Smooth muscle cell (in vitro differentiated cells): ENCODE measurements at regions not wholly inside any gene's neighbourhood (a gene's known extent, or its start where the extent isn't known, plus 50 kb on each side); places are given as distances from the start of the nearest gene placed in this dataset.
A peak's percentile ranks its signal among the peaks of the same experiment; 100 is the strongest.

ENCODE experiments used
- DNase-seq: peaks from one replicate; lab custom pipeline; 2025; ENCODE audit not compliant: unreplicated experiment; lab: John Stamatoyannopoulos, UW
- H2AFZ ChIP-seq: fragments of 200-600 bp; sonication (generic); 2 replicates; pipeline ENCODE4 v1.6.0; 2016; ENCODE audit warnings: antibody characterized with exemption, low read depth, mild to moderate bottlenecking
- H3F3A ChIP-seq: fragments of 200-600 bp; sonication (generic); 2 replicates; pipeline ENCODE4 v1.6.0; 2017; ENCODE audit warnings: antibody characterized with exemption, low read depth
- H3K27ac ChIP-seq: fragments of 200-600 bp; sonication (generic); 2 replicates; pipeline ENCODE4 v1.5.1; 2016; ENCODE audit warnings: low read depth, mild to moderate bottlenecking
- H3K27me3 ChIP-seq: fragments of 200-600 bp; sonication (generic); 2 replicates; pipeline ENCODE4 v1.6.1; 2016; ENCODE audit warnings: low read depth, mild to moderate bottlenecking
- H3K36me3 ChIP-seq: fragments of 200-600 bp; sonication (generic); 2 replicates; pipeline ENCODE4 v1.5.1; 2016; ENCODE audit warnings: low read depth
- H3K4me1 ChIP-seq: fragments of 200-600 bp; sonication (generic); 2 replicates; pipeline ENCODE4 v1.5.1; 2016; ENCODE audit warnings: low read depth
- H3K4me2 ChIP-seq: fragments of 200-600 bp; sonication (generic); 2 replicates; pipeline ENCODE4 v1.6.0; 2016; ENCODE audit warnings: mild to moderate bottlenecking
- H3K4me3 ChIP-seq: fragments of 200-600 bp; sonication (generic); 2 replicates; pipeline ENCODE4 v1.5.1; 2016; ENCODE audit warnings: mild to moderate bottlenecking
- H3K79me2 ChIP-seq: fragments of 200-600 bp; sonication (generic); 2 replicates; pipeline ENCODE4 v1.6.0; 2016; ENCODE audit warnings: low read depth, mild to moderate bottlenecking
- H3K9ac ChIP-seq: fragments of 200-600 bp; sonication (generic); 2 replicates; pipeline ENCODE4 v1.6.0; 2016; ENCODE audit warnings: low read depth
- H3K9me3 ChIP-seq: fragments of 200-600 bp; sonication (generic); replicated peaks from 2 replicates; pipeline ENCODE4 v1.5.1; 2016; ENCODE audit warnings: low read depth
- H4K20me1 ChIP-seq: fragments of 200-600 bp; sonication (generic); 2 replicates; pipeline ENCODE4 v1.6.0; 2016; ENCODE audit warnings: low read depth
- WGBS: methylation state at CpG from one replicate; pipeline ENCODE4 v1.1.7; 2016; ENCODE audit warnings: low lambda C conversion rate; 5-methylcytosine and 5-hydroxymethylcytosine counted together
- TF ChIP-seq, protein P1 (sequence below): fragments of 200-600 bp; sonication (generic); IDR thresholded peaks from 2 replicates; pipeline ENCODE4 v1.5.1; 2017; ENCODE audit warnings: borderline replicate concordance, mild to moderate bottlenecking, antibody characterized with exemption; ENCODE audit not compliant: insufficient read depth, poor library complexity, severe bottlenecking

GRCh38 chr2:39999864-40000263 is 220.8 kb upstream of the THUMPD2 start:
- H3K4me2 ChIP-seq, result no peak overlapping the region
- H3K4me3 ChIP-seq, result no peak overlapping the region
- no peak for DNase-seq
- H3K4me1 ChIP-seq, result no peaks in the 10 kb centered on the region
- TF ChIP-seq, protein P1, sequence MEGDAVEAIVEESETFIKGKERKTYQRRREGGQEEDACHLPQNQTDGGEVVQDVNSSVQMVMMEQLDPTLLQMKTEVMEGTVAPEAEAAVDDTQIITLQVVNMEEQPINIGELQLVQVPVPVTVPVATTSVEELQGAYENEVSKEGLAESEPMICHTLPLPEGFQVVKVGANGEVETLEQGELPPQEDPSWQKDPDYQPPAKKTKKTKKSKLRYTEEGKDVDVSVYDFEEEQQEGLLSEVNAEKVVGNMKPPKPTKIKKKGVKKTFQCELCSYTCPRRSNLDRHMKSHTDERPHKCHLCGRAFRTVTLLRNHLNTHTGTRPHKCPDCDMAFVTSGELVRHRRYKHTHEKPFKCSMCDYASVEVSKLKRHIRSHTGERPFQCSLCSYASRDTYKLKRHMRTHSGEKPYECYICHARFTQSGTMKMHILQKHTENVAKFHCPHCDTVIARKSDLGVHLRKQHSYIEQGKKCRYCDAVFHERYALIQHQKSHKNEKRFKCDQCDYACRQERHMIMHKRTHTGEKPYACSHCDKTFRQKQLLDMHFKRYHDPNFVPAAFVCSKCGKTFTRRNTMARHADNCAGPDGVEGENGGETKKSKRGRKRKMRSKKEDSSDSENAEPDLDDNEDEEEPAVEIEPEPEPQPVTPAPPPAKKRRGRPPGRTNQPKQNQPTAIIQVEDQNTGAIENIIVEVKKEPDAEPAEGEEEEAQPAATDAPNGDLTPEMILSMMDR, result no peak
- no peaks in the 10 kb centered on the region for H3K27me3 ChIP-seq
- H3K79me2 ChIP-seq, result no peaks in the 10 kb centered on the region
- no peaks in the 10 kb centered on the region for H4K20me1 ChIP-seq
- no peak overlapping the region for H3K27ac ChIP-seq
- H3F3A ChIP-seq, result no peaks in the 10 kb centered on the region
- H3K9ac ChIP-seq, result no peak overlapping the region
- H2AFZ ChIP-seq, result no peak overlapping the region
- H3K36me3 ChIP-seq, result no peaks in the 10 kb centered on the region
- no peaks in the 10 kb centered on the region for H3K9me3 ChIP-seq
- WGBS, result 90% methylated on average over 4 of the region's 4 CpGs

- Histone ChIP-seq H3K9ac (no peak overlapping the region), H3K9me3 (no peaks in the 10 kb centered on the region), H3F3A (no peaks in the 10 kb centered on the region), H3K27ac (no peak overlapping the region), H3K79me2 (no peaks in the 10 kb centered on the region), H3K4me2 (no peak overlapping the region), H4K20me1 (no peaks in the 10 kb centered on the region), H2AFZ (no peak overlapping the region), H3K36me3 (no peaks in the 10 kb centered on the region), H3K4me3 (no peak overlapping the region), H3K4me1 (no peaks in the 10 kb centered on the region), H3K27me3 (no peaks in the 10 kb centered on the region)
- TF ChIP-seq, protein P1, result no peak
- no peak for DNase-seq
- WGBS, result 91% methylated on average over 2 of the region's 2 CpGs
Observed at GRCh38 chr2:39998617-39999016, 219.6 kb upstream of the THUMPD2 start.

GRCh38 chr2:39996653-39997080 is 217.6 kb upstream of the THUMPD2 start:
- TF ChIP-seq, protein P1, result no peak
- Histone ChIP-seq H3F3A (no peaks in the 10 kb centered on the region), H3K36me3 (no peaks in the 10 kb centered on the region), H4K20me1 (no peaks in the 10 kb centered on the region), H2AFZ (no peak overlapping the region), H3K4me2 (no peak overlapping the region), H3K27ac (peak overlapping the region; percentile 78), H3K9me3 (no peaks in the 10 kb centered on the region), H3K79me2 (no peaks in the 10 kb centered on the region), H3K9ac (no peak overlapping the region), H3K4me3 (no peak overlapping the region), H3K4me1 (no peaks in the 10 kb centered on the region), H3K27me3 (no peaks in the 10 kb centered on the region)
- no peak for DNase-seq
- WGBS, result 78% methylated on average over 1 of the region's 1 CpG

GRCh38 chr2:39995005-39995737 is 216.1 kb upstream of the THUMPD2 start:
- no peak overlapping the region for H3K9ac ChIP-seq
- no peak for DNase-seq
- no peak overlapping the region for H2AFZ ChIP-seq
- no peaks in the 10 kb centered on the region for H4K20me1 ChIP-seq
- H3K4me3 ChIP-seq, result no peak overlapping the region
- TF ChIP-seq, protein P1, result no peak
- no peaks in the 10 kb centered on the region for H3K27me3 ChIP-seq
- H3K79me2 ChIP-seq, result no peaks in the 10 kb centered on the region
- H3K9me3 ChIP-seq, result no peaks in the 10 kb centered on the region
- 79% methylated on average over 3 of the region's 3 CpGs for WGBS
- H3K36me3 ChIP-seq, result no peaks in the 10 kb centered on the region
- H3K4me2 ChIP-seq, result no peak overlapping the region
- H3K27ac ChIP-seq, result peak overlapping the region; percentile 78
- peaks cover 8% of the 10 kb centered on the region for H3K4me1 ChIP-seq
- H3F3A ChIP-seq, result no peaks in the 10 kb centered on the region
